NCI-H2029 treated with DMSO at 0.1 percent for 48 hours (cell line): ENCODE measurements at regions not wholly inside any gene's neighbourhood (a gene's known extent, or its start where the extent isn't known, plus 50 kb on each side); places are given as distances from the start of the nearest gene placed in this dataset.

Experiments used
- DNase-seq: peaks from one replicate; lab custom pipeline; 2025; lab: John Stamatoyannopoulos, UW

GRCh38 chr18:27473318-27473717 lies 288.2 kb upstream of the CHST9 start:
- no peak for DNase-seq

- DNase-seq = no peak
Measured at GRCh38 chr18:27467073-27467472, 282.0 kb upstream of the CHST9 start.

DNA sequence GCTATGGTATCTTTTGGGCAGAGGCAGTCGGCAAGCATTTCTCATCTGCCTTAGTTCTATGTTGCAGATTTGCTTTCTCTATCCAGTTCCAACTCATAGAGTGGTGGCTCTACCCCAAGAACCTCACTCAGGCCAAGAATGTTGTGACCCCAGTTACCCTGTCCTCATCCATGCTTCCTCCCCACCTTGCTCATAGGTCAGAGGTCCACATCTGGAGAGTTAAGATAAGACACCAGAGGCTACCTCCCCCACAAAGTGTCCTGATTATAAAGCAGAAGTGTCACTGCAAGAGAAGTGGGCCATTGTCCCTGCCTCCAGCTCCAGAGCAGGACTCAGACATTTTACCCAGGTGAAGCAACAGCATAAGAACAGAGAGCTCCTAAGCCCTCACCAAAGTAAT lies 276.8 kb upstream of the CHST9 start:
- DNase-seq = no peak

DNA sequence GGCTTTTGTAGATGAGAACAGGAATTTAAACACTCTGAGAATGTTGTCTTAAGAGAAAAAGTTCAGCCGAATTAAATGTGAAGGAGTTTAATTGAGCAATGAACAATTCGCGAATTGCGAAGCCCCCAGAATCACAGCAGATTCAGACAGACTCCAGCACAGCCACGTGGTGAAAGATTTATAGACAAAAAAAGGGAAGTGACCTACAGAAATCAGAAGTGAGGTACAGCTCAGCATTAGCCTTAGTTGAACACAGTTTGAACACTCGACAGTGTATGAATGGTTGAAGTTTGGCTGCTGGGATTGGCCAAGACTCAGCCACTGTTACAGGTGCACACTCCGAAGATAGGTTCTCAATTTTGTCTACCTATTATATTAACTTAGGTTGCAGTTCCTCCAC lies 264.0 kb upstream of the CHST9 start:
- no peak for DNase-seq

DNA sequence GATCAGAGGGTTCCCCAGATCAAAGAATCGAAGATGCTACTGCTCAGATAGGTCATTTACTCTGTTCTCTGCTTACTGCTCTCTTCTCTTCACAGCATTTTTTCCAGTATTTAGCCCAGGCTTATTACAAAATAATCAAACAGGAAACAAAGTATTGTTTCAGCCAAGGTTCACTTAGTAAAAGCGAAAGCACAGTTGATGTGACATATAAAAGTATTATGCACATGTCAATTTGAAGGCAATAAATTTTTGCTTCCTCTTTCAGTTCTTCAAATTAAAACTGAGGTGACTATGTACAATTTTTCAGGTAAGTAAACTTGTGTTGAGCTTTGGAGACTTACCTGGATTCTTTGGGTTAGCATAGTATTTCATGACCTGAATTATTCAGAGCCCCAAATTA lies 262.8 kb upstream of the CHST9 start:
- DNase-seq = no peak

DNA sequence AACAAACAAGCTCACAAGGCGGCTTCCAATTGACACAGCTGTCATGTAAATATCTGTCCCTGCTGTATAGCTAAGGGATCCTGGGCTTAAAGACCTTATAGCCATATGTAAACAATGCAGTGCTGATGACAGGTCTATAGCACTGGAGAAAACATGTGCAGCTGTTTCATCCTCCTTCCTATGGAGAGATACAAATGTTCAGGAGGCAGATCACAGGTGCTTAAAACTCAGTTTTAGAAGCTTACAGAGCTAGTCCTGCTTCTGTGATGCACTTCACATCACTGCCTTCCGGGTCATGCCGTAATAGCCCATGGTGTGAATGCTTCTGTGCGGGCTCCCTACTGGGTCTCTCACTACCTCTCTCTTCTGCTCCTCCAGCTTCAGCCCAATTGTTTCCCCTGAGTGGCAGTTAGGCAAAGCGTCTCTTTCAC lies 262.4 kb upstream of the CHST9 start:
- DNase-seq = no peak

DNA sequence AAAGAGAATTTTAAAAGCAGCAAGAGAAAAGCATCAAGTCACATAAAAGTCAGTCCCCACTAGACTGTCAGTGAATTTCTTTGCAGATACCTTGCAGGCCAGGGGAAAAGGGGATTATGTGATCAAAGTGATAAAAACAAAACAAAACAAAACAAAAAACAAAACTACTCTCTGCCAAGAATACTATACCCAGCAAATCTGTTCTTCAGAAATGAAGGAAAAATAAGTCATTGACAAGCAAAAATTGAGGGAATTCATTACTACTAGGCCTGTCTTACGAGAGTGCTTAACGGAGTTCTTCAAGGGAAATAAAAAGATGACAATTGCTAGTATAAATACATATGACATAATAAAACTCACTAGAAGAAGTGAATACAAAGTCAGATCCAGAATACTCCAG lies 245.5 kb upstream of the CHST9 start:
- DNase-seq = no peak

GRCh38 chr18:27428716-27429475 lies 243.8 kb upstream of the CHST9 start:
- no peak for DNase-seq

GRCh38 chr18:27428120-27428519 lies 243.0 kb upstream of the CHST9 start:
- DNase-seq = no peak

DNA sequence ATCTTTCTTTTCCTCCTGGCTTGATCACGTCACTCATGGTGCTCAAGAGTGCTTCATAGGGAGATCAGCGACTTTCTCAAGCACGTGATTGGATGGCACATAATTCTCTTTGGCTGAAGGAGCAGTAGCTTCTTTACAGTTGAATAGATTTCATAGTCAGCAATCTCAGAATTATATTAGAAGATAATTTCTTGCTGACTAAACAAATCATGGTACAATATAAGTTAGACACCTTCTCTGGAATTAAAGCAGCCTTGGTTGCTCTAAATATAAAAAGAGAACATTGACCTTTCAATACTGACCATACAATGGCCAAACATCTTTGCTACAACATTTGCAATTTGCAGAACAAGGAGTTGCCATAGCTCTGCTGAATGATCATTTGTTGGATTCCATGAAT lies 238.5 kb upstream of the CHST9 start:
- no peak for DNase-seq

DNA sequence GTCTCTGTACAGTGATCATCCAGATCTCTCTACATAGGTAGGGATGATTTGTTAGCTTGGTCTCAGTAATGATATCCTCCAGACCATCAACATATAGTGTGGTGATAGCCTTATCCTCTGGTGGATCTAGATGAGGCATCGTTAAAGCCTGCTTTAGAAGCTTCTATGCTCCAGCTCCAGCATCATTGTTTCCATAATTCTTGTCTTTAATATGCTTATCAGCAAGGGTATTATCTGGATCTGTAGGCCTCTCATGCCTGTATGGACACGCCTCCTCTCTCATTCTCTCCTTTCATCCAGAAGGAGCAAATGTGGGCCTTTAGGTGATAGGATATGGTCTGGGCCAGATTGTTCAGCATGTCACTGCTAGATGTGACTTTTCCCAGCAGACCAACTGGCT lies 234.5 kb upstream of the CHST9 start:
- DNase-seq = no peak

DNA sequence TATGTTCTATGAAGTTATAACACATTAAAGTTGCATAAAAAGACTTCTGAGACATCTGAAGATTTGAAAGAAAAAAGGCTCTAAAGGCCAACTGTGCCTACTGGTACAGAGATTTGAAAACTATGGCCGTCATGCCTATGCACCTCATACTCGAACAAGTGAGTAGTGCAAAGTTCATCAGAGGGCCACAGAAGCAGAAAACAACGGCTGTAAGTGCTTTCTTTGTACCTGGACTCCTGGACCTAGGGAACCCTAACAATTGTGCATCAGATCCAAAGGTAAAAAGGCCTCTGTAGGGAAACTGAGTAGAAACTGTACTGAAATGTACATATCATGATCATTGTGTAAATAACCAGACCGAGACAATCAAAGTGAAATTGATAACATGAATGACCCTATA lies 230.4 kb upstream of the CHST9 start:
- DNase-seq = no peak

DNA sequence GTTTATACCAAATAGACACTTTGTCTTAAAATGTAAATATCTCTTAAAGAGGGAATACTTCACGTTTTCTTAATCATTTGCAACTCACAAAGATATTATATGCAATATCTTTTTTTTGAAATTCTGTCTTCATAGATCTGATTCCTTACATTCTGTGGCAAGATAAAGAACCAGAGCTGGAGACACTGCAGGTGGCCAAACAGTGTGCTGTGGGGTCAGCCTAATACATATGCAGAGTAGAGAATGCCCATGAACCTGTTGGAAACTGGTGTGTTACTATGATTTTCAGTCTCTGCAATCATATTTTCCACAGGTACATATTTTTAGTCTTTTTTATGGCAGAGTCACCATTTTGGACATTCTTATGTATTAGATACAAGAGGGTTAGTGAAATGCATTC lies 229.6 kb upstream of the CHST9 start:
- no peak for DNase-seq

DNA sequence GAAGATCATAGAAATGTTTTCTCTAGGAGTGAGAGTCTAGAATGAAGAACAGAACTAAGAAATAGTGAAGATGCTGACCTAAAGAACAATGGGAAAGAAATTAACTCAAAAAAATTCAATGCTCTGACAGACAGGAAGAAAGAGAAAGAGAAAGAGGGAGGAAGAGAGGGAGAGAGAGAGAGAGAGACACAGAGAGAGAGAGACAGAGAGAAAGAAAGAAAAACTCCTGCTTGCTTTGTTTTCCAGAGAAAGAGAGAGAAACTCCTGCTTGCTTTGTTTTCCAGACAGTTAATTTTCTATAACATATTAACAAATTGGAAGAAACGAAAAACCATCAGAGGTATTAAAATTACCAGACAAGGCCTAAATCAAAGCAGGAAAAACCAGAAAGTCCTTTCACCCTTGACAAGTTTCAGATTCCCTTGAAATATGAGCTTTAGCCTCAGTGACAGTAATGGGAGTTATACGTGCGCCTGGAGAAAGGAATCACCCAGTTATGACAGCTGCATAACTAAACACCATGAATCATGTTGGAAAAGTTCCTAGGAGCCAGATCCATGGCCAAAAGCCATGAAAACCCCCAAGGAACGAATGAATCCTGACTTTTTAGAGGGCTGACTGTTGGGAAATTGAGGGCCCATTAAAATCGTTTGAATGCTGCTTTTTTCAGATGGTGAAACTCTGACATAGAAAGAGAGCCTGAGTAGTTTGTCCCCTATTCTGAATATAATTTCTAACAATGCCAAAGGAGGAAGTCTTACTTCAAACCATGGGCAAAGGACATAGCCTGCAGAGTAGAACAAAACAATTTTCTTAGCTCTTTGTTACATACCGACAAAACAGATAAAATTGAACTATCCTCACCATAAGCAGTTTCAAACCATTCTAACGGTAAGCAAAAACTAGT lies 228.6 kb upstream of the CHST9 start:
- no peak for DNase-seq

- no peak for DNase-seq
Measured at GRCh38 chr18:27412556-27412955, 227.4 kb upstream of the CHST9 start.

DNA sequence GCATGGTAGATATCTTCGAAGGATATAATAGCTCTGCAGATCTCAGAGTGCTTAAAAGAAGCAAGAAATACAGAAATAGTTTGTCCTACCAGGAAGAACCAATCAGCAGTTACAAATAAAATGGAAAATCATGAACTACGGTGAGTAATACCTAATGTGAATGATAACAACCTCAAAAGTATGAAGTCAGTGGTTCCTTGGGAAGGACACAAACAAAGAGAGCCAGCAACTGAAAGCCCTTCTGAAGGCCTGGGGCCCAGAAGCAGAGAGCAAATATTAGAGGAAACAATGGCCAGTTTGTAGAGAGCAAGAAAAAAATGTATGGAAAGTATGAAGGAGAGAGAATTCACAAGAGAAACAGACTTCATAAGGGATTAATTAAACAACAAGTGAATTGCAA lies 226.8 kb upstream of the CHST9 start:
- no peak for DNase-seq

DNA sequence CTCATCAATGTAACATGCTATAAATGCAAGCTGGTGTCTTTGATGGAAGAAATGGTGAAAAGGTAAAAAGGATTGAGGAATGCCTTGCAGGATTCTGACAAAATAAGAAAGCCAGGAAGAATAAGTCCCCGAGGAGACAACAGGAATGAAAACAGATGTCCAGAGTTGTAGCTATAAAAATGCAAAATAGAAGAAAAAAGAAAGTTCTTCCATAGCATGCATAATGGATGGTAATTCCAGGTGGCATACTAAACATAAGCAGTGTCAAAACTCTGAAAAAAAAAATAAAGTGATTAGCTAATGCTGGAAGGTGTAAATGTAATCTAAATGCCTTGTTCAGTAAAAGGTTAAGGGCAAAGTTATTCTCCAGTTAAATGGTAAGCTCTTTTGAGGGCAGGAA lies 225.9 kb upstream of the CHST9 start:
- no peak for DNase-seq

DNA sequence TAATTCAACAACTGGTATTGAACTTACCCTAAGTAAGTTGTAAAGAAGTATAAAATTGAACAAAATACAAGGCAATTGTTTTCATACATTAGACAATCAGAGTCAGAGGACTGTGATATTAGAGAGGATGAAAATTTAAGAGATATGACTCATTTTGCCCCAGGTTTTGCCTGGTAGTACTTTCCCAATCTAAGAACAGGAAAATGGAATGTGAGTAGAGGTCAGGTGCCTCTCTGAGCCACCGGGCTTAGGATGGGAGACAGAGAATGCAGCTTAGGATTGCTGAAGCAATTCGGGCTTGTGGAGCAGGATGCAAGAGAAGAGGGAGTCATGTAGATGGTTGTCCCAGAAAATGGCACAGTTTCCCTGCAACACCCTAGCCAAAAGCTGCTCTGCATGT lies 219.7 kb upstream of the CHST9 start:
- DNase-seq = no peak

DNA sequence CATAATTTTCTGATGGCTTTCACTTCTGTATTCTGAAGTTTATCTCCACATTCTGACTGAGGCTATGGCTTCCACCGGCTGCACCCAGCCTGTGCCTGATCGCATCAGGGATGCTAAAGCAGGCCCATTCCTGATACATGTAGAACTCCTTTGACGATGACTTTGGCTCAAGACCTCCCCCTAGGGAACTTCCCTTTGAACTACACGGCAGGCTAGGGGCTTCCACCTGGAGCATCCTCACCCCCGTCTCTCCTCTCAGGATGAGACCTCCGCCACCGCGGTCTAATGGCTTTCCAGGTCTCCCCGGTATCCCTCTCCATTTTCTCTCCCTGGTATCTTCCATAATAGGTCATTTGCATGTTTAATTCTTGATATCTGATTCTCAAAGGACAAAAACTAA lies 214.9 kb upstream of the CHST9 start:
- DNase-seq = no peak

DNA sequence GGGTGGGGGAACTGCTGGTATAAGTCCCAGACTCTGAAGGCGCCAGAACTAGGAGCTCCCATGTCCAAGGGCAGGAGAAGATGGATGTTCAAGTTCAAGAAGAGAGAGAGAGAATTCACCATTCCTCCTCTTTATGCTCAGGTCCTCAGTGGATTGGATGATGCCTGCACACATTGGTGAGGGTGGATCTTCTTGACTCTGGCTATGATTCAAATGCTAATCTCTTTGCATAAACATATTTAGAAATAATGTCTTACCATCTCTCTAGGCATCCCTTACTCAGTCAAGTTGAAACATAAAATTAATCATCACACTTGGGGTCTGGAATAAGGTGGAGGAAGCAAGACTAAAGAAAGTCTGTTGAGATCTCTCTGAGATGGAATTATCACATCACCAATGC lies 210.6 kb upstream of the CHST9 start:
- DNase-seq = no peak

GRCh38 chr18:27394687-27395086 lies 209.6 kb upstream of the CHST9 start:
- no peak for DNase-seq

- no peak for DNase-seq
Measured at GRCh38 chr18:27382567-27383216, 197.6 kb upstream of the CHST9 start.
